Neural cell (in vitro differentiated cells): ENCODE measurements at regions not wholly inside any gene's neighbourhood (a gene's known extent, or its start where the extent isn't known, plus 50 kb on each side); places are given as distances from the start of the nearest gene placed in this dataset.

Source experiments
- H2AFZ ChIP-seq: fragments of 200-600, 300-800 bp; sonication (generic), shearing (Covaris generic); 2 replicates; pipeline ENCODE4 v1.6.0; 2014; ENCODE audit warnings: low read depth, mild to moderate bottlenecking, antibody characterized with exemption, low read length, moderate library complexity
- H3F3A ChIP-seq: fragments of 200-600 bp; shearing (Covaris generic); 2 replicates; pipeline ENCODE4 v1.6.1; 2016; ENCODE audit warnings: mild to moderate bottlenecking, moderate library complexity, mixed read lengths, antibody characterized with exemption, low read length; ENCODE audit not compliant: insufficient read depth, poor library complexity, severe bottlenecking
- H3K27ac ChIP-seq: fragments of 200-600, 300-800 bp; sonication (generic), shearing (Covaris generic); 2 replicates; pipeline ENCODE4 v1.5.1; 2014; ENCODE audit warnings: mild to moderate bottlenecking, low read length, moderate library complexity
- H3K27me3 ChIP-seq: fragments of 300-800, 200-600 bp; sonication (generic), shearing (Covaris generic); 2 replicates; pipeline ENCODE4 v1.6.0; 2014; ENCODE audit warnings: mild to moderate bottlenecking, low read depth, low read length, moderate library complexity; ENCODE audit not compliant: insufficient read depth
- H3K36me3 ChIP-seq: fragments of 300-800, 200-600 bp; sonication (generic), shearing (Covaris generic); 2 replicates; pipeline ENCODE4 v1.5.1; 2014; ENCODE audit warnings: mild to moderate bottlenecking, antibody characterized with exemption, low read length, moderate library complexity; ENCODE audit not compliant: insufficient read depth
- H3K4me2 ChIP-seq: fragments of 300-800, 200-600 bp; sonication (generic), shearing (Covaris generic); 2 replicates; pipeline ENCODE4 v1.6.0; 2014; ENCODE audit warnings: mild to moderate bottlenecking, low read length
- H3K4me3 ChIP-seq: fragments of 300-800, 200-600 bp; sonication (generic), shearing (Covaris generic); 2 replicates; pipeline ENCODE4 v1.5.1; 2014; ENCODE audit warnings: mild to moderate bottlenecking, low read length, moderate library complexity
- H3K79me2 ChIP-seq: fragments of 200-600 bp; shearing (Covaris generic); replicated peaks from 2 replicates; pipeline ENCODE4 v1.6.0; 2014; ENCODE audit warnings: mild to moderate bottlenecking, low read length, moderate library complexity; ENCODE audit not compliant: insufficient read depth
- H3K9ac ChIP-seq: fragments of 300-800, 200-600 bp; sonication (generic), shearing (Covaris generic); 2 replicates; pipeline ENCODE4 v1.6.1; 2016; ENCODE audit warnings: mild to moderate bottlenecking, low read length, mixed read lengths
- H3K9me2 ChIP-seq: fragments of 200-600 bp; shearing (Covaris generic); 2 replicates; pipeline ENCODE4 v1.6.1; 2016; ENCODE audit warnings: mild to moderate bottlenecking, low read length, mixed read lengths; ENCODE audit not compliant: insufficient read depth
- H3K9me3 ChIP-seq: fragments of 200-600, 300-800 bp; sonication (generic), shearing (Covaris generic); 2 replicates; pipeline ENCODE4 v1.6.1; 2016; ENCODE audit warnings: mild to moderate bottlenecking, mixed run types, low read length, moderate library complexity, mixed read lengths
- H4K20me1 ChIP-seq: fragments of 200-600 bp; shearing (Covaris generic); 2 replicates; pipeline ENCODE4 v1.6.1; 2016; ENCODE audit warnings: mild to moderate bottlenecking, mixed run types; ENCODE audit not compliant: insufficient read depth
- CTCF ChIP-seq: fragments of 450-650 bp; IDR thresholded peaks from 2 replicates; pipeline ENCODE4 v1.5.1; 2014; ENCODE audit warnings: antibody characterized with exemption, mild to moderate bottlenecking, moderate library complexity; ENCODE audit not compliant: poor library complexity, severe bottlenecking
- EP300 ChIP-seq: fragments of 450-650 bp; conservative IDR thresholded peaks from 2 replicates; pipeline ENCODE4 v1.6.1; 2014; ENCODE audit warnings: antibody characterized with exemption, mild to moderate bottlenecking, moderate library complexity; ENCODE audit not compliant: poor library complexity, severe bottlenecking
- EZH2 ChIP-seq: fragments of 200-600, 300-800 bp; shearing (Covaris generic), sonication (generic); IDR thresholded peaks from 2 replicates; pipeline ENCODE4 v1.6.1; 2014; ENCODE audit warnings: antibody characterized with exemption, low read length, borderline replicate concordance, mild to moderate bottlenecking; ENCODE audit not compliant: insufficient read depth, poor library complexity, severe bottlenecking
- MXI1 ChIP-seq: fragments of 450-650 bp; conservative IDR thresholded peaks from 2 replicates; pipeline ENCODE4 v1.6.1; 2014; ENCODE audit warnings: antibody characterized with exemption, mild to moderate bottlenecking; ENCODE audit not compliant: poor library complexity, severe bottlenecking
- POLR2AphosphoS5 ChIP-seq: IDR thresholded peaks from 2 replicates; pipeline ENCODE4 v1.6.1; 2012
- RAD21 ChIP-seq: fragments of 450-650 bp; conservative IDR thresholded peaks from 2 replicates; pipeline ENCODE4 v1.6.1; 2014; ENCODE audit warnings: antibody characterized with exemption, mild to moderate bottlenecking, moderate library complexity
- REST ChIP-seq: IDR thresholded peaks from 2 replicates; pipeline ENCODE4 v1.6.1; 2012; ENCODE audit warnings: borderline replicate concordance
- SMC3 ChIP-seq: fragments of 450-650 bp; conservative IDR thresholded peaks from 2 replicates; pipeline ENCODE4 v1.6.1; 2014; ENCODE audit warnings: antibody characterized with exemption, mild to moderate bottlenecking, moderate library complexity; ENCODE audit not compliant: poor library complexity
- TAF1 ChIP-seq: IDR thresholded peaks from 2 replicates; pipeline ENCODE4 v1.6.1; 2012; ENCODE audit warnings: low read depth

DNA sequence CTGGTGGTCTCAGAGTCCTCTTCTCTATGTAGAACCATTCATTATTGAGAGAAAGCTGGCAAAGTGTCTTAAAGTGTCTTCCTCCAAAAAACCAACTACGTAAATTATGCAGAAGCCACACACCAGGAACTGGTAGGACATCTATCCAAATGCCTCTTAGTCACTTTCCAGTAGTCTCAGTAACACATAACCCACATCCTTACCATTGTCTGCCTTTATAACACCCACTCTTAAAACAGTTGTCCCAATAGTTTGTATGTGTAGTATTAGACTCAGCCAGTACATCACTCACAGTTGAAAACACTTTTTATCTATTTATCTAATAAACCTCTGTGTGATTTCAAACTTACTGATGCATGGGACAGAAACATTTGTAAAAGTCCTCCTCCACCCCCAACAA lies 143.6 kb upstream of the HNRNPA3 start:
- Histone ChIP-seq H3F3A (no peaks in the 10 kb centered on the region), H3K27me3 (no peaks in the 10 kb centered on the region), H3K36me3 (no peaks in the 10 kb centered on the region), H3K79me2 (no peaks in the 10 kb centered on the region), H3K4me2 (no peak overlapping the region), H3K4me3 (no peak overlapping the region), H2AFZ (no peak overlapping the region), H3K9me3 (no peaks in the 10 kb centered on the region), H3K27ac (no peak overlapping the region), H3K9me2 (no peaks in the 10 kb centered on the region), H3K9ac (no peak overlapping the region), H4K20me1 (no peaks in the 10 kb centered on the region)
- TF ChIP-seq SMC3, result no peak
- TF ChIP-seq CTCF, result no peak
- no peak for TF ChIP-seq REST
- TF ChIP-seq EZH2, result no peak
- no peak for TF ChIP-seq MXI1
- TF ChIP-seq TAF1, result no peak
- TF ChIP-seq RAD21, result no peak
- no peak for TF ChIP-seq EP300
- TF ChIP-seq POLR2AphosphoS5, result no peak

- TF ChIP-seq MXI1 (no peak), RAD21 (no peak), CTCF (no peak), TAF1 (no peak), EZH2 (no peak), SMC3 (no peak), POLR2AphosphoS5 (no peak), REST (no peak), EP300 (no peak)
- no peaks in the 10 kb centered on the region for H4K20me1 ChIP-seq
- H3K9me2 ChIP-seq, result no peaks in the 10 kb centered on the region
- no peaks in the 10 kb centered on the region for H3K9me3 ChIP-seq
- no peak overlapping the region for H3K9ac ChIP-seq
- H2AFZ ChIP-seq, result no peak overlapping the region
- no peaks in the 10 kb centered on the region for H3K36me3 ChIP-seq
- no peaks in the 10 kb centered on the region for H3K79me2 ChIP-seq
- no peak overlapping the region for H3K27ac ChIP-seq
- no peak overlapping the region for H3K4me3 ChIP-seq
- no peak overlapping the region for H3K4me2 ChIP-seq
- H3F3A ChIP-seq, result no peaks in the 10 kb centered on the region
- H3K27me3 ChIP-seq, result no peaks in the 10 kb centered on the region
Observed at GRCh38 chr2:177072090-177072489, 140.5 kb upstream of the HNRNPA3 start.
